WTC11 (cell line): ENCODE measurements at regions not wholly inside any gene's neighbourhood (a gene's known extent, or its start where the extent isn't known, plus 50 kb on each side); places are given as distances from the start of the nearest gene placed in this dataset.

Experiments used
- ATAC-seq: fragments of 200-7000 bp; cut with Tn5 transposase; 2 replicates; pipeline ENCODE4 v1.10.0; 2021; ENCODE audit warnings: mild to moderate bottlenecking, moderate library complexity
- CTCF ChIA-PET: fragments of 300-600 bp; sonication (Branson Sonifier 250); formaldehyde crosslinking; loops from one replicate; lab custom pipeline; 2021; ENCODE audit warnings: antibody characterized with exemption; lab: Charles Lee
- POLR2A ChIA-PET: fragments of 350-600 bp; sonication (Branson Sonifier 250); formaldehyde crosslinking; loops from one replicate; lab custom pipeline; 2021; ENCODE audit warnings: antibody characterized with exemption; lab: Charles Lee
- DNase-seq: peaks from one replicate; pipeline ENCODE4 v3.0.0; 2021; ENCODE audit warnings: low spot score
- H3K27ac Mint-ChIP-seq: 2 replicates; pipeline ENCODE4 v1.8.0; 2021; ENCODE audit warnings: mixed read lengths
- H3K27me3 Mint-ChIP-seq: 2 replicates; pipeline ENCODE4 v1.8.0; 2021; ENCODE audit warnings: low read depth, mild to moderate bottlenecking, moderate library complexity, mixed read lengths
- H3K36me3 Mint-ChIP-seq: 2 replicates; pipeline ENCODE4 v1.8.0; 2021; ENCODE audit warnings: mixed read lengths
- H3K4me1 Mint-ChIP-seq: 2 replicates; pipeline ENCODE4 v1.8.0; 2022; ENCODE audit warnings: mixed read lengths
- H3K4me3 Mint-ChIP-seq: 2 replicates; pipeline ENCODE4 v1.8.0; 2021; ENCODE audit warnings: mild to moderate bottlenecking, moderate library complexity, mixed read lengths
- H3K9me3 Mint-ChIP-seq: 2 replicates; pipeline ENCODE4 v1.8.0; 2021; ENCODE audit warnings: mixed read lengths
- CBFB ChIP-seq: sonication (generic); formaldehyde crosslinking; IDR thresholded peaks from 2 replicates; pipeline ENCODE4 v1.8.1; 2022; ENCODE audit warnings: mild to moderate bottlenecking, low read depth, missing genetic modification reagents
- CDX4 ChIP-seq: fragments of 250-450 bp; sonication (Bioruptor Pico); IDR thresholded peaks from 2 replicates; pipeline ENCODE4 v1.9.0; 2021; ENCODE audit warnings: moderate library complexity, mild to moderate bottlenecking, inconsistent platforms, borderline replicate concordance
- E2F4 ChIP-seq: sonication (generic); formaldehyde crosslinking; IDR thresholded peaks from 2 replicates; pipeline ENCODE4 v1.8.1; 2022; ENCODE audit warnings: low read depth, mild to moderate bottlenecking, moderate library complexity, missing genetic modification reagents, borderline replicate concordance
- ETV6 ChIP-seq: sonication (generic); formaldehyde crosslinking; IDR thresholded peaks from 2 replicates; pipeline ENCODE4 v1.8.1; 2022; ENCODE audit warnings: mild to moderate bottlenecking, missing genetic modification reagents
- HMGXB4 ChIP-seq: sonication (generic); formaldehyde crosslinking; IDR thresholded peaks from 2 replicates; pipeline ENCODE4 v1.8.1; 2023; ENCODE audit warnings: mild to moderate bottlenecking, moderate library complexity, missing genetic modification reagents
- MXD4 ChIP-seq: fragments of 250-450 bp; sonication (Bioruptor Pico); IDR thresholded peaks from 2 replicates; pipeline ENCODE4 v1.8.0; 2021; ENCODE audit warnings: mild to moderate bottlenecking, moderate library complexity, borderline replicate concordance
- ZMAT4 ChIP-seq: fragments of 250-450 bp; sonication (Bioruptor Pico); IDR thresholded peaks from 2 replicates; pipeline ENCODE4 v1.9.0; 2021; ENCODE audit warnings: mild to moderate bottlenecking
- ZNF532 ChIP-seq: fragments of 250-450 bp; sonication (Bioruptor Pico); IDR thresholded peaks from 2 replicates; pipeline ENCODE4 v1.9.0; 2021; ENCODE audit warnings: mild to moderate bottlenecking, borderline replicate concordance
- ZNF671 ChIP-seq: fragments of 250-450 bp; sonication (Bioruptor Pico); IDR thresholded peaks from 2 replicates; pipeline ENCODE4 v1.8.0; 2021; ENCODE audit warnings: mild to moderate bottlenecking
- TF ChIP-seq, protein P1 (sequence below): sonication (generic); formaldehyde crosslinking; IDR thresholded peaks from 2 replicates; pipeline ENCODE4 v1.8.1; 2023; ENCODE audit warnings: mild to moderate bottlenecking, missing genetic modification reagents, borderline replicate concordance
- TF ChIP-seq, protein P2 (sequence below): sonication (generic); formaldehyde crosslinking; conservative IDR thresholded peaks from 2 replicates; pipeline ENCODE4 v1.8.1; 2022; ENCODE audit warnings: mild to moderate bottlenecking, missing genetic modification reagents
- TF ChIP-seq, protein P3 (sequence below): sonication (generic); formaldehyde crosslinking; IDR thresholded peaks from 2 replicates; pipeline ENCODE4 v1.8.0; 2023; ENCODE audit warnings: mild to moderate bottlenecking, missing genetic modification reagents
- TF ChIP-seq, protein P4 (sequence below): fragments of 200-600 bp; IDR thresholded peaks from 2 replicates; pipeline ENCODE4 v1.8.0; 2022; ENCODE audit warnings: antibody characterized with exemption

DNA sequence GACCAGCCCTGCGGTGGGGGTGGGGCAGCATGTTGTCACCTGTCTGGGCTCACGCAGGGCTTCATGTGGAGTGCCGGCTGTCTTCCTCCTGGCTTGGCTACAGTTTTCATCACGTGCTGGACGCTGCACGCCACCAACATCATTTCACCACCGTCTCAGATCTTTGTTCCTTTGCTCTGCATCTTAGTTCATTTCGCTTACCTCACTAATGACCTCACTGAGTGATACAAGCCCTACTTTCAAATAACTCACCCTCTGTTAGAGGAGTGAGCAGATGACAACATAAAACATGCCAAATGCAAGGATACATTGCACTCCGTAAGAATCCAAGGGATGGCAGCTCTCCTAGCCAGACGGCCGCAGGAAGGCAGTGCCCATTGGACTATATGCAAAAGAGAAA, 527.5 kb downstream of the GALR1 start (continued):
- TF ChIP-seq, protein P1, sequence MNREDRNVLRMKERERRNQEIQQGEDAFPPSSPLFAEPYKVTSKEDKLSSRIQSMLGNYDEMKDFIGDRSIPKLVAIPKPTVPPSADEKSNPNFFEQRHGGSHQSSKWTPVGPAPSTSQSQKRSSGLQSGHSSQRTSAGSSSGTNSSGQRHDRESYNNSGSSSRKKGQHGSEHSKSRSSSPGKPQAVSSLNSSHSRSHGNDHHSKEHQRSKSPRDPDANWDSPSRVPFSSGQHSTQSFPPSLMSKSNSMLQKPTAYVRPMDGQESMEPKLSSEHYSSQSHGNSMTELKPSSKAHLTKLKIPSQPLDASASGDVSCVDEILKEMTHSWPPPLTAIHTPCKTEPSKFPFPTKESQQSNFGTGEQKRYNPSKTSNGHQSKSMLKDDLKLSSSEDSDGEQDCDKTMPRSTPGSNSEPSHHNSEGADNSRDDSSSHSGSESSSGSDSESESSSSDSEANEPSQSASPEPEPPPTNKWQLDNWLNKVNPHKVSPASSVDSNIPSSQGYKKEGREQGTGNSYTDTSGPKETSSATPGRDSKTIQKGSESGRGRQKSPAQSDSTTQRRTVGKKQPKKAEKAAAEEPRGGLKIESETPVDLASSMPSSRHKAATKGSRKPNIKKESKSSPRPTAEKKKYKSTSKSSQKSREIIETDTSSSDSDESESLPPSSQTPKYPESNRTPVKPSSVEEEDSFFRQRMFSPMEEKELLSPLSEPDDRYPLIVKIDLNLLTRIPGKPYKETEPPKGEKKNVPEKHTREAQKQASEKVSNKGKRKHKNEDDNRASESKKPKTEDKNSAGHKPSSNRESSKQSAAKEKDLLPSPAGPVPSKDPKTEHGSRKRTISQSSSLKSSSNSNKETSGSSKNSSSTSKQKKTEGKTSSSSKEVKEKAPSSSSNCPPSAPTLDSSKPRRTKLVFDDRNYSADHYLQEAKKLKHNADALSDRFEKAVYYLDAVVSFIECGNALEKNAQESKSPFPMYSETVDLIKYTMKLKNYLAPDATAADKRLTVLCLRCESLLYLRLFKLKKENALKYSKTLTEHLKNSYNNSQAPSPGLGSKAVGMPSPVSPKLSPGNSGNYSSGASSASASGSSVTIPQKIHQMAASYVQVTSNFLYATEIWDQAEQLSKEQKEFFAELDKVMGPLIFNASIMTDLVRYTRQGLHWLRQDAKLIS (CRISPR knock-in tag) = no peak
- no peak for TF ChIP-seq E2F4 (CRISPR knock-in tag)
- TF ChIP-seq, protein P2, sequence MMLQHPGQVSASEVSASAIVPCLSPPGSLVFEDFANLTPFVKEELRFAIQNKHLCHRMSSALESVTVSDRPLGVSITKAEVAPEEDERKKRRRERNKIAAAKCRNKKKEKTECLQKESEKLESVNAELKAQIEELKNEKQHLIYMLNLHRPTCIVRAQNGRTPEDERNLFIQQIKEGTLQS (CRISPR knock-in tag) = no peak
- TF ChIP-seq ZMAT4 (CRISPR knock-in tag) = no peak
- no peak for TF ChIP-seq MXD4 (CRISPR knock-in tag)
- TF ChIP-seq, all 79 proteins: peak for 0

GRCh38 chr18:77784759-77785379, 535.2 kb downstream of the GALR1 start:
- Mint-ChIP-seq H3K27ac (no peak overlapping the region), H3K27me3 (peaks cover 5% of the 10 kb centered on the region; the same call in 1 of the 2 replicates), H3K36me3 (peaks cover 6% of the 10 kb centered on the region; the same call in 1 of the 2 replicates), H3K4me1 (no peaks in the 10 kb centered on the region)
- DNase-seq = no peak
- CTCF ChIA-PET = no interaction called here
- no peak for ATAC-seq
- TF ChIP-seq ZNF671 (no peak), HMGXB4 (CRISPR knock-in tag) (no peak), ETV6 (CRISPR knock-in tag) (no peak), CDX4 (CRISPR knock-in tag) (no peak), ZNF532 (no peak), CBFB (CRISPR knock-in tag) (no peak)
- TF ChIP-seq, protein P3, sequence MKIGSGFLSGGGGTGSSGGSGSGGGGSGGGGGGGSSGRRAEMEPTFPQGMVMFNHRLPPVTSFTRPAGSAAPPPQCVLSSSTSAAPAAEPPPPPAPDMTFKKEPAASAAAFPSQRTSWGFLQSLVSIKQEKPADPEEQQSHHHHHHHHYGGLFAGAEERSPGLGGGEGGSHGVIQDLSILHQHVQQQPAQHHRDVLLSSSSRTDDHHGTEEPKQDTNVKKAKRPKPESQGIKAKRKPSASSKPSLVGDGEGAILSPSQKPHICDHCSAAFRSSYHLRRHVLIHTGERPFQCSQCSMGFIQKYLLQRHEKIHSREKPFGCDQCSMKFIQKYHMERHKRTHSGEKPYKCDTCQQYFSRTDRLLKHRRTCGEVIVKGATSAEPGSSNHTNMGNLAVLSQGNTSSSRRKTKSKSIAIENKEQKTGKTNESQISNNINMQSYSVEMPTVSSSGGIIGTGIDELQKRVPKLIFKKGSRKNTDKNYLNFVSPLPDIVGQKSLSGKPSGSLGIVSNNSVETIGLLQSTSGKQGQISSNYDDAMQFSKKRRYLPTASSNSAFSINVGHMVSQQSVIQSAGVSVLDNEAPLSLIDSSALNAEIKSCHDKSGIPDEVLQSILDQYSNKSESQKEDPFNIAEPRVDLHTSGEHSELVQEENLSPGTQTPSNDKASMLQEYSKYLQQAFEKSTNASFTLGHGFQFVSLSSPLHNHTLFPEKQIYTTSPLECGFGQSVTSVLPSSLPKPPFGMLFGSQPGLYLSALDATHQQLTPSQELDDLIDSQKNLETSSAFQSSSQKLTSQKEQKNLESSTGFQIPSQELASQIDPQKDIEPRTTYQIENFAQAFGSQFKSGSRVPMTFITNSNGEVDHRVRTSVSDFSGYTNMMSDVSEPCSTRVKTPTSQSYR (CRISPR knock-in tag) = no peak
- TF ChIP-seq, protein P4, sequence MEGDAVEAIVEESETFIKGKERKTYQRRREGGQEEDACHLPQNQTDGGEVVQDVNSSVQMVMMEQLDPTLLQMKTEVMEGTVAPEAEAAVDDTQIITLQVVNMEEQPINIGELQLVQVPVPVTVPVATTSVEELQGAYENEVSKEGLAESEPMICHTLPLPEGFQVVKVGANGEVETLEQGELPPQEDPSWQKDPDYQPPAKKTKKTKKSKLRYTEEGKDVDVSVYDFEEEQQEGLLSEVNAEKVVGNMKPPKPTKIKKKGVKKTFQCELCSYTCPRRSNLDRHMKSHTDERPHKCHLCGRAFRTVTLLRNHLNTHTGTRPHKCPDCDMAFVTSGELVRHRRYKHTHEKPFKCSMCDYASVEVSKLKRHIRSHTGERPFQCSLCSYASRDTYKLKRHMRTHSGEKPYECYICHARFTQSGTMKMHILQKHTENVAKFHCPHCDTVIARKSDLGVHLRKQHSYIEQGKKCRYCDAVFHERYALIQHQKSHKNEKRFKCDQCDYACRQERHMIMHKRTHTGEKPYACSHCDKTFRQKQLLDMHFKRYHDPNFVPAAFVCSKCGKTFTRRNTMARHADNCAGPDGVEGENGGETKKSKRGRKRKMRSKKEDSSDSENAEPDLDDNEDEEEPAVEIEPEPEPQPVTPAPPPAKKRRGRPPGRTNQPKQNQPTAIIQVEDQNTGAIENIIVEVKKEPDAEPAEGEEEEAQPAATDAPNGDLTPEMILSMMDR = no peak
- TF ChIP-seq, all 79 proteins: peak for 0
- POLR2A ChIA-PET = no interaction called here
- H3K4me3 Mint-ChIP-seq = no peak overlapping the region
- peaks cover 40% of the 10 kb centered on the region for H3K9me3 Mint-ChIP-seq
